ENCODE measurements at regions not wholly inside any gene's neighbourhood (a gene's known extent, or its start where the extent isn't known, plus 50 kb on each side); places are given as distances from the start of the nearest gene placed in this dataset.

- Histone ChIP-seq H3K36me3 (no peaks in the 10 kb centered on the region), H3K27ac (no peak overlapping the region), H3K9me3 (peaks cover 0 to under 1% (median 0%) of the 10 kb centered on the region in 4 donors), H3K4me3 (no peak overlapping the region), H3K4me1 (no peaks in the 10 kb centered on the region), H3K27me3 (no peaks in the 10 kb centered on the region)
- no peak for TF ChIP-seq CTCF (IDR thresholded peaks at IDR 0.05)
- TF ChIP-seq EP300 (IDR thresholded peaks at IDR 0.05) = no peak
- TF ChIP-seq POLR2A (IDR thresholded peaks at IDR 0.05) = no peak
- WGBS, 2 donors = 87 to 95% methylated on average over 1 of the region's 1 CpG
- no peak for DNase-seq (ENCODE audit: low spot score in 2 of 2)
Observed at GRCh38 chr14:97902630-97903029, 1105.4 kb downstream of the VRK1 start.

- WGBS, 2 donors = 56 to 65% methylated on average over 3 of the region's 3 CpGs
- no peak overlapping the region for H3K4me3 ChIP-seq
- no peak for TF ChIP-seq CTCF (IDR thresholded peaks at IDR 0.05)
- TF ChIP-seq POLR2A (IDR thresholded peaks at IDR 0.05) = no peak
- no peak for TF ChIP-seq EP300 (IDR thresholded peaks at IDR 0.05)
- H3K4me1 ChIP-seq = no peaks in the 10 kb centered on the region
- H3K36me3 ChIP-seq = no peaks in the 10 kb centered on the region
- no peak overlapping the region for H3K27ac ChIP-seq
- H3K9me3 ChIP-seq = peaks cover 0 to 10% (median 0%) of the 10 kb centered on the region in 4 donors
- no peaks in the 10 kb centered on the region for H3K27me3 ChIP-seq
- DNase-seq (ENCODE audit: low spot score in 2 of 2) = no peak
Observed at GRCh38 chr14:97903821-97904220, 1106.6 kb downstream of the VRK1 start.

- Histone ChIP-seq H3K27ac (no peak overlapping the region), H3K36me3 (no peaks in the 10 kb centered on the region), H3K9me3 (peaks cover 0 to 10% (median 0%) of the 10 kb centered on the region in 4 donors), H3K4me1 (no peaks in the 10 kb centered on the region), H3K27me3 (no peaks in the 10 kb centered on the region), H3K4me3 (no peak overlapping the region)
- TF ChIP-seq CTCF (IDR thresholded peaks at IDR 0.05) (no peak), POLR2A (IDR thresholded peaks at IDR 0.05) (no peak), EP300 (IDR thresholded peaks at IDR 0.05) (no peak)
- 26 to 31% methylated on average over 6 of the region's 6 CpGs for WGBS, 2 donors
- no peak for DNase-seq (ENCODE audit: low spot score in 2 of 2)
Observed at GRCh38 chr14:97912217-97912616, 1115.0 kb downstream of the VRK1 start.

- Histone ChIP-seq H3K27ac (no peak overlapping the region), H3K36me3 (no peaks in the 10 kb centered on the region), H3K27me3 (no peaks in the 10 kb centered on the region), H3K9me3 (peaks cover 0 to 4% (median 0%) of the 10 kb centered on the region in 4 donors), H3K4me3 (no peak overlapping the region), H3K4me1 (no peaks in the 10 kb centered on the region)
- no peak for DNase-seq (ENCODE audit: low spot score in 2 of 2)
- TF ChIP-seq CTCF (IDR thresholded peaks at IDR 0.05) (no peak), EP300 (IDR thresholded peaks at IDR 0.05) (no peak), POLR2A (IDR thresholded peaks at IDR 0.05) (no peak)
- 96 to 100% methylated on average over 1 of the region's 1 CpG for WGBS, 2 donors
Observed at GRCh38 chr14:97916100-97916499, 1118.9 kb downstream of the VRK1 start.

- DNase-seq (ENCODE audit: low spot score in 2 of 2) = no peak
- WGBS, 2 donors = 85 to 89% methylated on average over 5 of the region's 5 CpGs
Observed at GRCh38 chr14:97916669-97917568, 1119.7 kb downstream of the VRK1 start.

More at GRCh38 chr14:97916669-97917568, 1119.7 kb downstream of the VRK1 start:
- Histone ChIP-seq H3K27me3 (no peaks in the 10 kb centered on the region), H3K9me3 (peaks cover 0 to 4% (median 0%) of the 10 kb centered on the region in 4 donors), H3K4me1 (no peaks in the 10 kb centered on the region), H3K4me3 (no peak overlapping the region), H3K36me3 (no peaks in the 10 kb centered on the region), H3K27ac (no peak overlapping the region)
- TF ChIP-seq EP300 (IDR thresholded peaks at IDR 0.05) = no peak
- TF ChIP-seq CTCF (IDR thresholded peaks at IDR 0.05) = no peak
- TF ChIP-seq POLR2A (IDR thresholded peaks at IDR 0.05) = no peak
